SK-N-SH (cell line): ENCODE measurements at regions not wholly inside any gene's neighbourhood (a gene's known extent, or its start where the extent isn't known, plus 50 kb on each side); places are given as distances from the start of the nearest gene placed in this dataset.

Source experiments
- CTCF ChIA-PET: fragments of 300-600, 350-600 bp; formaldehyde crosslinking; extraction: SDS; loops from one replicate; lab custom pipeline; 2021; lab: Yijun Ruan, JAX
- POLR2A ChIA-PET: fragments of 350-600 bp; sonication (Branson Sonifier 250); formaldehyde crosslinking; extraction: SDS; loops from one replicate; lab custom pipeline; 2020; ENCODE audit warnings: antibody characterized with exemption, inconsistent platforms; lab: Yijun Ruan, JAX
- DNase-seq: peaks from one replicate; pipeline ENCODE4 v3.0.0; 2012
- H2AFZ ChIP-seq: fragments of 200-600 bp; sonication (generic); 2 replicates; pipeline ENCODE4 v1.8.1; 2016; ENCODE audit warnings: antibody characterized with exemption, mild to moderate bottlenecking, low read depth
- H3F3A ChIP-seq: fragments of 200-600 bp; sonication (generic); replicated peaks from 2 replicates; pipeline ENCODE3; 2016; ENCODE audit warnings: antibody characterized with exemption, mild to moderate bottlenecking; ENCODE audit not compliant: insufficient read depth
- H3K27ac ChIP-seq, 2 experiments: fragments of 200-500 bp in 1 of 2; fragments of 200-600 bp in 1 of 2; sonication (Bioruptor generic) in 1 of 2; sonication (generic), shearing (Covaris generic) in 1 of 2; 2 replicates each; pipeline versions ENCODE4 v1.5.1 to v1.6.1; 2014 to 2016; ENCODE audit warnings: low read depth in 2 of 2, inconsistent platforms in 1 of 2, low read length in 1 of 2, mild to moderate bottlenecking in 1 of 2, mixed read lengths in 1 of 2
- H3K27me3 ChIP-seq: fragments of 200-600 bp; sonication (generic), shearing (Covaris generic); 2 replicates; pipeline ENCODE4 v1.6.1; 2016; ENCODE audit warnings: mixed run types; ENCODE audit not compliant: insufficient read depth
- H3K36me3 ChIP-seq, 2 experiments: fragments of 200-500 bp in 1 of 2; fragments of 200-600 bp in 1 of 2; sonication (Bioruptor generic) in 1 of 2; sonication (generic) in 1 of 2; replicated peaks in 1 of 2; 2 replicates each; pipeline versions ENCODE3 to v1.5.1; 2014 to 2016; ENCODE audit warnings: low read length in 1 of 2, mild to moderate bottlenecking in 1 of 2; ENCODE audit not compliant: insufficient read depth in 2 of 2, control insufficient read depth in 1 of 2
- H3K4me1 ChIP-seq, 2 experiments: fragments of 200-500 bp in 1 of 2; fragments of 200-600 bp in 1 of 2; sonication (Bioruptor generic) in 1 of 2; sonication (generic), shearing (Covaris generic) in 1 of 2; 2 replicates each; pipeline versions ENCODE4 v1.5.1 to v1.6.1; 2014 to 2016; ENCODE audit warnings: low read depth in 1 of 2, low read length in 1 of 2, mixed run types in 1 of 2; ENCODE audit not compliant: insufficient read depth in 2 of 2, control insufficient read depth in 1 of 2
- H3K4me2 ChIP-seq: fragments of 200-600 bp; sonication (generic), shearing (Covaris generic); 2 replicates; pipeline ENCODE4 v1.6.1; 2017; ENCODE audit warnings: mixed run types
- H3K4me3 ChIP-seq, 2 experiments: fragments of 200-500 bp in 1 of 2; fragments of 200-600 bp in 1 of 2; sonication (Bioruptor generic) in 1 of 2; sonication (generic), shearing (Covaris generic) in 1 of 2; 2 replicates each; pipeline versions ENCODE4 v1.5.1 to v1.8.1; 2014 to 2016; ENCODE audit warnings: low read depth in 2 of 2, inconsistent platforms in 1 of 2, low read length in 1 of 2, mild to moderate bottlenecking in 1 of 2, mixed read lengths in 1 of 2, moderate library complexity in 1 of 2
- H3K79me2 ChIP-seq: fragments of 200-600 bp; sonication (generic); 2 replicates; pipeline ENCODE4 v1.8.1; 2017; ENCODE audit warnings: mild to moderate bottlenecking; ENCODE audit not compliant: insufficient read depth
- H3K9ac ChIP-seq: fragments of 200-600 bp; sonication (generic); 2 replicates; pipeline ENCODE4 v1.6.1; 2017; ENCODE audit warnings: mixed run types
- H3K9me2 ChIP-seq: fragments of 200-600 bp; sonication (generic); 2 replicates; pipeline ENCODE4 v1.6.1; 2017; ENCODE audit warnings: mixed run types
- H3K9me3 ChIP-seq: fragments of 200-600 bp; sonication (generic); 2 replicates; pipeline ENCODE4 v1.6.1; 2017; ENCODE audit warnings: mixed run types, mild to moderate bottlenecking, moderate library complexity
- H4K20me1 ChIP-seq: fragments of 200-600 bp; sonication (generic); 2 replicates; pipeline ENCODE4 v1.6.1; 2017; ENCODE audit warnings: mild to moderate bottlenecking, mixed run types; ENCODE audit not compliant: insufficient read depth
- CTCF ChIP-seq: fragments of 200-600 bp; sonication (generic); IDR thresholded peaks from 2 replicates; pipeline ENCODE4 v1.6.1; 2017; ENCODE audit warnings: antibody characterized with exemption, mild to moderate bottlenecking, moderate library complexity
- EP300 ChIP-seq, 2 experiments: IDR thresholded peaks; 2 replicates each; pipeline versions ENCODE4 v1.4.0 to v1.6.1; 2012; ENCODE audit warnings: borderline replicate concordance in 1 of 2, low read depth in 1 of 2, low read length in 1 of 2
- EZH2phosphoT487 ChIP-seq: fragments of 200-600 bp; sonication (generic); IDR thresholded peaks from 2 replicates; pipeline ENCODE4 v1.6.1; 2017; ENCODE audit warnings: low read depth, mixed run types, mild to moderate bottlenecking, antibody characterized with exemption, moderate library complexity, borderline replicate concordance
- FOXM1 ChIP-seq: IDR thresholded peaks from 2 replicates; pipeline ENCODE4 v1.4.0; 2012; ENCODE audit warnings: low read depth, mild to moderate bottlenecking
- GATA2 ChIP-seq: sonication (generic); formaldehyde crosslinking; IDR thresholded peaks from 2 replicates; pipeline ENCODE4 v1.5.0; 2020; ENCODE audit warnings: mild to moderate bottlenecking, missing genetic modification reagents
- IRF3 ChIP-seq: fragments of 150-350 bp; IDR thresholded peaks from 2 replicates; pipeline ENCODE4 v1.6.1; 2016; ENCODE audit warnings: mild to moderate bottlenecking, low read depth, low read length
- NRF1 ChIP-seq: IDR thresholded peaks from 2 replicates; pipeline ENCODE4 v1.6.1; 2012; ENCODE audit warnings: low read depth, mild to moderate bottlenecking, low read length
- PBX3 ChIP-seq: IDR thresholded peaks from 2 replicates; pipeline ENCODE4; 2012
- POLR2AphosphoS5 ChIP-seq: IDR thresholded peaks from 2 replicates; pipeline ENCODE4 v1.6.1; 2012; ENCODE audit warnings: low read depth, low read length
- RAD21 ChIP-seq: IDR thresholded peaks from 2 replicates; pipeline ENCODE4 v1.6.1; 2012; ENCODE audit warnings: mild to moderate bottlenecking, low read length
- RCOR1 ChIP-seq: fragments of 150-350 bp; IDR thresholded peaks from 2 replicates; pipeline ENCODE4 v1.6.1; 2017; ENCODE audit warnings: antibody characterized with exemption, low read length
- REST ChIP-seq: IDR thresholded peaks from 2 replicates; pipeline ENCODE4 v1.6.1; 2012; ENCODE audit warnings: mild to moderate bottlenecking, low read depth, low read length, moderate library complexity
- SIN3A ChIP-seq: IDR thresholded peaks from 2 replicates; pipeline ENCODE4 v1.6.1; 2012; ENCODE audit warnings: low read depth, mild to moderate bottlenecking, low read length, moderate library complexity, borderline replicate concordance
- TCF12 ChIP-seq: IDR thresholded peaks from 2 replicates; pipeline ENCODE4 v1.4.0; 2012
- USF1 ChIP-seq: IDR thresholded peaks from 2 replicates; pipeline ENCODE4 v1.4.0; 2012; ENCODE audit warnings: low read depth, borderline replicate concordance
- USF2 ChIP-seq: fragments of 150-350 bp; IDR thresholded peaks from 2 replicates; pipeline ENCODE4 v1.6.1; 2017; ENCODE audit warnings: antibody characterized with exemption, low read length, low read depth, borderline replicate concordance
- ZBTB33 ChIP-seq: IDR thresholded peaks from 2 replicates; pipeline ENCODE4 v1.4.0; 2012; ENCODE audit warnings: low read depth, borderline replicate concordance
- WGBS: methylation state at CpG from one replicate; pipeline ENCODE4 v1.1.6; 2017; ENCODE audit warnings: low lambda C conversion rate; 5-methylcytosine and 5-hydroxymethylcytosine counted together

- TF ChIP-seq RCOR1: no peak
- no peak for TF ChIP-seq EZH2phosphoT487
- TF ChIP-seq SIN3A: no peak
- TF ChIP-seq USF1: no peak
- TF ChIP-seq POLR2AphosphoS5: no peak
- TF ChIP-seq GATA2 (CRISPR knock-in tag): no peak
- no peak for TF ChIP-seq CTCF
- TF ChIP-seq PBX3: no peak
- TF ChIP-seq, all 33 proteins: peak for 0
Measured at GRCh38 chr5:90092734-90093133, 316.8 kb downstream of the CETN3 start (continued).

- ChIA-PET CTCF (interaction anchor here (1.2 kb wide), 1 partner anchor 10 kb away, joined by 4 read pairs; no protein-coding TSS in a partner anchor), POLR2A (no interaction called here)
- Histone ChIP-seq H3K4me3 (no peak overlapping the region), H3K36me3 (no peaks in the 10 kb centered on the region), H3K79me2 (no peaks in the 10 kb centered on the region), H3K27me3 (no peaks in the 10 kb centered on the region), H3K9me3 (no peaks in the 10 kb centered on the region), H3K9ac (no peak overlapping the region), H3K4me1 (no peaks in the 10 kb centered on the region), H3K4me2 (no peak overlapping the region), H3K27ac (no peak overlapping the region), H3K9me2 (no peaks in the 10 kb centered on the region), H2AFZ (no peak overlapping the region), H4K20me1 (no peaks in the 10 kb centered on the region), H3F3A (no peaks in the 10 kb centered on the region)
- 51% methylated on average over 3 of the region's 3 CpGs for WGBS
- DNase-seq: no peak
- TF ChIP-seq RAD21: no peak
- TF ChIP-seq REST: no peak
- no peak for TF ChIP-seq USF2
- TF ChIP-seq USF1: no peak
- no peak for TF ChIP-seq SIN3A
- no peak for TF ChIP-seq IRF3
- no peak for TF ChIP-seq NRF1
- no peak for TF ChIP-seq POLR2AphosphoS5
- no peak for TF ChIP-seq ZBTB33
- no peak for TF ChIP-seq TCF12
- TF ChIP-seq FOXM1: no peak
- no peak for TF ChIP-seq EP300 (IDR thresholded peaks at IDR 0.05; ENCODE audit: borderline replicate concordance in 1 of 2, low read depth in 1 of 2, low read length in 1 of 2)
Measured at GRCh38 chr5:90084342-90084741, 325.2 kb downstream of the CETN3 start.
